Uterus (tissue), 2 donors: ENCODE measurements at regions not wholly inside any gene's neighbourhood (a gene's known extent, or its start where the extent isn't known, plus 50 kb on each side); places are given as distances from the start of the nearest gene placed in this dataset.

Experiments used
- CTCF ChIP-seq, 4 experiments: fragments of 200-600 bp in 2 of 4; fragments of 450-650 bp in 2 of 4; sonication (generic) in 2 of 4; IDR thresholded peaks; one replicate each; pipeline ENCODE4 v1.5.1; 2016 to 2019; ENCODE audit warnings: antibody characterized with exemption in 4 of 4, mild to moderate bottlenecking in 2 of 4, moderate library complexity in 1 of 4
- POLR2A ChIP-seq, 2 donors: fragments of 450-650 bp; IDR thresholded peaks; one replicate each; pipeline ENCODE4 v1.6.1; 2016; ENCODE audit warnings: antibody characterized with exemption in 2 of 2, mild to moderate bottlenecking in 1 of 2, moderate library complexity in 1 of 2

GRCh38 chr14:85380881-85381280 lies 149.1 kb upstream of the FLRT2 start:
- no peak for TF ChIP-seq CTCF (IDR thresholded peaks at IDR 0.05)
- TF ChIP-seq POLR2A (IDR thresholded peaks at IDR 0.05), result no peak
